Uterus (tissue), 2 donors: ENCODE measurements at regions not wholly inside any gene's neighbourhood (a gene's known extent, or its start where the extent isn't known, plus 50 kb on each side); places are given as distances from the start of the nearest gene placed in this dataset.

Source experiments
- POLR2A ChIP-seq, 2 donors: fragments of 450-650 bp; IDR thresholded peaks; one replicate each; pipeline ENCODE4 v1.6.1; 2016; ENCODE audit warnings: antibody characterized with exemption in 2 of 2, mild to moderate bottlenecking in 1 of 2, moderate library complexity in 1 of 2
- TF ChIP-seq, protein P1 (sequence below), 4 experiments: fragments of 200-600 bp in 2 of 4; fragments of 450-650 bp in 2 of 4; sonication (generic) in 2 of 4; IDR thresholded peaks; one replicate each; pipeline ENCODE4 v1.5.1; 2016 to 2019; ENCODE audit warnings: antibody characterized with exemption in 4 of 4, mild to moderate bottlenecking in 2 of 4, moderate library complexity in 1 of 4

- TF ChIP-seq POLR2A (IDR thresholded peaks at IDR 0.05) = no peak
- TF ChIP-seq, protein P1, sequence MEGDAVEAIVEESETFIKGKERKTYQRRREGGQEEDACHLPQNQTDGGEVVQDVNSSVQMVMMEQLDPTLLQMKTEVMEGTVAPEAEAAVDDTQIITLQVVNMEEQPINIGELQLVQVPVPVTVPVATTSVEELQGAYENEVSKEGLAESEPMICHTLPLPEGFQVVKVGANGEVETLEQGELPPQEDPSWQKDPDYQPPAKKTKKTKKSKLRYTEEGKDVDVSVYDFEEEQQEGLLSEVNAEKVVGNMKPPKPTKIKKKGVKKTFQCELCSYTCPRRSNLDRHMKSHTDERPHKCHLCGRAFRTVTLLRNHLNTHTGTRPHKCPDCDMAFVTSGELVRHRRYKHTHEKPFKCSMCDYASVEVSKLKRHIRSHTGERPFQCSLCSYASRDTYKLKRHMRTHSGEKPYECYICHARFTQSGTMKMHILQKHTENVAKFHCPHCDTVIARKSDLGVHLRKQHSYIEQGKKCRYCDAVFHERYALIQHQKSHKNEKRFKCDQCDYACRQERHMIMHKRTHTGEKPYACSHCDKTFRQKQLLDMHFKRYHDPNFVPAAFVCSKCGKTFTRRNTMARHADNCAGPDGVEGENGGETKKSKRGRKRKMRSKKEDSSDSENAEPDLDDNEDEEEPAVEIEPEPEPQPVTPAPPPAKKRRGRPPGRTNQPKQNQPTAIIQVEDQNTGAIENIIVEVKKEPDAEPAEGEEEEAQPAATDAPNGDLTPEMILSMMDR (IDR thresholded peaks at IDR 0.05) = no peak
Observed at GRCh38 chr9:110030632-110031031, 177.3 kb downstream of the C9orf152 start.
